Fibroblast of mammary gland (primary cell): ENCODE measurements at regions not wholly inside any gene's neighbourhood (a gene's known extent, or its start where the extent isn't known, plus 50 kb on each side); places are given as distances from the start of the nearest gene placed in this dataset.

Experiments
- DNase-seq: peaks from one replicate; pipeline ENCODE4 v3.0.0-alpha.2; 2010; ENCODE audit warnings: low read depth
- H3K4me3 ChIP-seq: 2 replicates; pipeline ENCODE4 v1.5.1; 2011; ENCODE audit warnings: low read depth, mild to moderate bottlenecking, low read length, moderate library complexity; ENCODE audit not compliant: control insufficient read depth
- CTCF ChIP-seq: conservative IDR thresholded peaks from 2 replicates; pipeline ENCODE4 v1.5.1; 2011; ENCODE audit warnings: low read depth, low read length, inconsistent platforms; ENCODE audit not compliant: control insufficient read depth, insufficient read depth

- no peak for TF ChIP-seq CTCF
- no peak overlapping the region for H3K4me3 ChIP-seq
These were observed 51.8 kb upstream of the RIPOR2 start for GRCh38 chr6:24987446-24988115.

GRCh38 chr6:24988562-24988961 is 52.8 kb upstream of the RIPOR2 start:
- no peak for DNase-seq
- TF ChIP-seq CTCF = no peak
- H3K4me3 ChIP-seq = no peak overlapping the region

More at GRCh38 chr6:24987446-24988115, 51.8 kb upstream of the RIPOR2 start:
- DNase-seq = no peak

DNA sequence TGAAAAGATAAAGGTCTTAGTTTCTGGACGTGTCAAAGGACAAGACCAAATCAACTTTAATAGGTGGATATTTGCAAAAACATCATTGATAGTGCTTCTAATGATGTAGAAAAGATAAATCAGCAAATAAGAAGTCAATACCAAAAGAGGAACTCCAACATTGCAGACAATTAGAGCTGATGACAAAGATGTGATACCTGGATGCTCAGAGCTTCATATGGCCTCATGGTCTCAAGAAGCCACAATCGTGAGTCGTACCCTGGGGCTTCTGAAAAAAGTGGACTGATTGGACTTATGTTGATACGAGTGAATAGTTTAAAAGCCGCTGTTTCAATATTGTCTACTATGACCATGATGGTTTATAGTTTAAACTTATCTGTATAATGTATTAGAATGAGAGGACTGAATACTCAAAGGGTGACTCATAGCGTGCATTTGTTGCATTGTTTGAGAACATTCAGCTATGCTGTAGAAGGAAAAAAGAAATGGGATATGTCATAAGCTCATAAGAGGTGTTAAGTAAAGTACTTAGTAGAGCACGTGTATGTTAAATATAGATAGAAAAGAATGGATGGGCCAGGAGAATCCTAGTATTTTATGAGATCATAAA is 54.6 kb upstream of the RIPOR2 start:
- no peak overlapping the region for H3K4me3 ChIP-seq
- peak; percentile 21 for DNase-seq
- TF ChIP-seq CTCF = no peak

DNA sequence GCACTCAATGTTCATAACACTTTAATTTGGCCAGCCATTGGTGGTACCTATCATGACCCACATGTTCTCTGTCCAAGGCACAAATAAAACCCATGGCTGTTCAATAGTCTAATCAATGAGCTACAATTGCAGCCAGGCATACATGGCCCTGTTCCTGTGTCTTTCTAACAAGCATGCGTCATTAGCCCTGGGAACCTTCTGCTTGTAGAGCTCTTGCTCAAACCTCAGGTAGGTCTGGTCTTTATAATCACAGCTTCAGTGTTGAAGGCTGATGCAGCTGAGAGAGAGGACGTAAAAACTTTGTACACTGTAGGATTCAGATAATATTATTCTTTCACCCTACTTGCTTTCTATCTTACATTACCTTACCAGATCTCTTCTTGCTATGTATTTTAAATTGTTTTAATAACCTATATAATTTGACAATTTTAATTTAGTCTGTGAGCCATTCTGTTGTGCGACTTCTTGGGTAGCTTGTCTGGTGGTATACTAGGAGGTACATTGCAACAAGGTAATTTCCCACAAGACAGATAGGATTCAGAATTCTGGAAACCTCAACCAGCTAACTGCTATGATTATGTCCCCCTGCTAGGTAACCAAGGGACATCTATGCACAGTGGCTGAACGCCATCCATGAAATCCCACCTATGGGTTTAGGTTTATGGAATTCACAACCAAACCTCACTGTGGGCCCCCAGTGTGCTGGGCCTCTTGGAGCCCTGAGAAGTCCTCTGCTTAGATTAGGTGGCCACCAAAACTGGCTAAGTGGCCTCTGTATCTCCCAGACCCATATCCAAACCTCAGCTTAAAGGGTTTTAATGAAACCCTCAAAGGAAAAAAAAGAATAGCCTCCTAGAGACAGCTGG is 55.4 kb upstream of the RIPOR2 start:
- no peak overlapping the region for H3K4me3 ChIP-seq
- TF ChIP-seq CTCF = no peak
- DNase-seq = no peak

DNA sequence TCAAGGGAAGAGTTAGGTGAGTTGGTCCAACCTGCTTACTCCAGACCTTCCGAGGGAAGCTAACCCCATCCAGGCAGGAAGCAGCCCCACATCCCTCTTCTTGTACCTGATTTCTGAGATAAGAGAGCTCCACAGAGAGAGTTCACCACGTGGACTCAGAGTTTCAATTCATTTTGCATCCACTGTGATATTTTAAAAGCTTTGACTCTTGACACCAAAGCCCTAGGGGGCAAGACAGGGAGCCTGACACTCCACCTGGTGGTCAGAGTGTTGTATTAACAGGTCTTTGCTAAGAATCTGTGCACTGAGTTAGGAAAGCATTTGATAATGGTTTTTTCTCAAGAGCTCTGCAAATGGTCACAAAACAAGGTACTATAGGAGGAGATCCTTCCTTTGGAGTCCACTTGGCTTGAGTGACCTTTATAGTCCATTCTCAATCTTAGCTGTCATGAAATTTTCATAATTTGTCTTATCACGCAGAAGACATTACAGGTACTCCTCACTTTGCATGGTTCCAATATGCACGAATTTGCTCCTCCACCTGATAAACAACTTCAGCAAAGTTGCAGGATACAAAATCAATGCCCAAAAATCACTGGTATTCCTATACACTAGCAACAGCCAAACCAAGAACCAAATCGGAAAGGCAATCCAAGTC is 56.2 kb upstream of the RIPOR2 start:
- DNase-seq = peak; percentile 71
- peak; percentile 77 for TF ChIP-seq CTCF
- H3K4me3 ChIP-seq = no peak overlapping the region

DNA sequence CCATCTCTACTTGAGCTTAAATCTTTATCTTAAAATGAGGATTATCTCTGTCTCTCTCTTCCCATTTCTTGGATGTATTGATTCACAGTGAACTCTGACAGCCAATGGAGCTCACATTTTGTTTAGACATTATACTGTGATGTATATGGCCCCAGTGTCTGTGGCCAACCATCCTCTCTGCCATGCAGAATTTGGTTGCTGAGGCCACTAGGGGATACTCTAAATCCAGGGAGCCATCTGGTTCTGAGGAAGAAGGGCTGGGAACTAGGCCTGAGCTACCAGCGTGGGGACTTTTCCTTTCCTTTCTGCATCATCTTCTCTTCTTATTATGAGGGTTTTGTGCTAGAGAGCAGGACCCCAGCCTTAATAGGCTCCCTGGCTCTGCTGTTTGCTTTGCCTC is 59.1 kb upstream of the RIPOR2 start:
- TF ChIP-seq CTCF = peak; percentile 11
- DNase-seq = no peak
- no peak overlapping the region for H3K4me3 ChIP-seq
